ENCODE measurements at regions not wholly inside any gene's neighbourhood (a gene's known extent, or its start where the extent isn't known, plus 50 kb on each side); places are given as distances from the start of the nearest gene placed in this dataset.

GRCh38 chr11:130560000-130560780, 111.7 kb downstream of the ADAMTS15 start:
- Histone ChIP-seq H3K9ac (ENCODE audit: extremely low read depth, insufficient read length, low read length) (no peak overlapping the region), H2BK120ac (ENCODE audit: low read depth, low read length, poor library complexity, severe bottlenecking) (no peak overlapping the region), H3K23me2 (ENCODE audit: insufficient read length, low read depth, low read length, poor library complexity, severe bottlenecking) (no peaks in the 10 kb centered on the region), H3K56ac (ENCODE audit: insufficient read length, low read depth, low read length) (no peak overlapping the region), H2AFZ (ENCODE audit: low read length) (no peak overlapping the region), H3K79me1 (ENCODE audit: insufficient read depth, low read depth, low read length, poor library complexity, severe bottlenecking) (no peaks in the 10 kb centered on the region), H2AK5ac (ENCODE audit: insufficient read length, low read length) (no peak overlapping the region), H2BK12ac (ENCODE audit: insufficient read length, low read depth, low read length) (no peak overlapping the region), H3K79me2 (ENCODE audit: insufficient read depth, low read length) (no peaks in the 10 kb centered on the region), H4K8ac (replicated peaks; ENCODE audit: insufficient read length, low read depth, low read length) (no peak overlapping the region), H3K4me2 (ENCODE audit: insufficient read depth, insufficient read length, low read length) (no peak overlapping the region), H4K20me1 (ENCODE audit: control insufficient read depth, insufficient read depth, insufficient read length) (no peaks in the 10 kb centered on the region), H2BK5ac (ENCODE audit: insufficient read length, low read length) (no peak overlapping the region), H3T11ph (ENCODE audit: low read length) (no peak overlapping the region), H3K14ac (ENCODE audit: insufficient read depth, low read length) (no peak overlapping the region), H3K18ac (ENCODE audit: insufficient read length, low read depth, low read length) (no peak overlapping the region), H4K5ac (ENCODE audit: insufficient read length, low read depth, low read length) (no peak overlapping the region), H2BK20ac (ENCODE audit: low read depth, low read length, poor library complexity, severe bottlenecking) (no peak overlapping the region), H3K4ac (ENCODE audit: low read depth, low read length) (no peak overlapping the region), H3K4me1 (ENCODE audit: insufficient read depth, low read length) (no peaks in the 10 kb centered on the region), H3K27ac (ENCODE audit: insufficient read length, low read depth, low read length) (no peak overlapping the region), H3K9me3 (ENCODE audit: control insufficient read depth, low read depth, low read length) (no peaks in the 10 kb centered on the region), H4K91ac (ENCODE audit: insufficient read length, low read depth, low read length) (no peak overlapping the region), H3K27me3 (ENCODE audit: insufficient read depth, low read length) (no peaks in the 10 kb centered on the region), H3K23ac (ENCODE audit: insufficient read length, low read depth, low read length) (no peak overlapping the region), H2BK15ac (ENCODE audit: low read depth, low read length) (no peak overlapping the region)
- no peak for DNase-seq
- Mint-ChIP-seq H3K4me3 (no peak overlapping the region), H3K27ac (peak overlapping the region in 1 of 3 experiments; percentile 32; a peak in 1 of 7 replicates), H3K9me3 (no peaks in the 10 kb centered on the region; a peak in 2 of 5 replicates), H3K36me3 (ENCODE audit: insufficient read depth in 1 of 3, low read depth in 3 of 3) (no peaks in the 10 kb centered on the region), H3K27me3 (ENCODE audit: low read depth) (no peaks in the 10 kb centered on the region), H3K4me1 (no peaks in the 10 kb centered on the region)
- WGBS (ENCODE audit: extremely low coverage, insufficient read length, low lambda C conversion rate) = no CpG with 5 or more reads among the region's 14 CpGs
- TF ChIP-seq, protein P1, sequence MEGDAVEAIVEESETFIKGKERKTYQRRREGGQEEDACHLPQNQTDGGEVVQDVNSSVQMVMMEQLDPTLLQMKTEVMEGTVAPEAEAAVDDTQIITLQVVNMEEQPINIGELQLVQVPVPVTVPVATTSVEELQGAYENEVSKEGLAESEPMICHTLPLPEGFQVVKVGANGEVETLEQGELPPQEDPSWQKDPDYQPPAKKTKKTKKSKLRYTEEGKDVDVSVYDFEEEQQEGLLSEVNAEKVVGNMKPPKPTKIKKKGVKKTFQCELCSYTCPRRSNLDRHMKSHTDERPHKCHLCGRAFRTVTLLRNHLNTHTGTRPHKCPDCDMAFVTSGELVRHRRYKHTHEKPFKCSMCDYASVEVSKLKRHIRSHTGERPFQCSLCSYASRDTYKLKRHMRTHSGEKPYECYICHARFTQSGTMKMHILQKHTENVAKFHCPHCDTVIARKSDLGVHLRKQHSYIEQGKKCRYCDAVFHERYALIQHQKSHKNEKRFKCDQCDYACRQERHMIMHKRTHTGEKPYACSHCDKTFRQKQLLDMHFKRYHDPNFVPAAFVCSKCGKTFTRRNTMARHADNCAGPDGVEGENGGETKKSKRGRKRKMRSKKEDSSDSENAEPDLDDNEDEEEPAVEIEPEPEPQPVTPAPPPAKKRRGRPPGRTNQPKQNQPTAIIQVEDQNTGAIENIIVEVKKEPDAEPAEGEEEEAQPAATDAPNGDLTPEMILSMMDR (conservative IDR thresholded peaks at IDR 0.05) = no peak

Data from H9 (cell line).